ENCODE measurements at regions not wholly inside any gene's neighbourhood (a gene's known extent, or its start where the extent isn't known, plus 50 kb on each side); places are given as distances from the start of the nearest gene placed in this dataset.
"Not testable (repeated sequence)": the region's sequence is repeated elsewhere in the genome, so short reads cannot be mapped to it uniquely, and the experiment has no call there.

DNA sequence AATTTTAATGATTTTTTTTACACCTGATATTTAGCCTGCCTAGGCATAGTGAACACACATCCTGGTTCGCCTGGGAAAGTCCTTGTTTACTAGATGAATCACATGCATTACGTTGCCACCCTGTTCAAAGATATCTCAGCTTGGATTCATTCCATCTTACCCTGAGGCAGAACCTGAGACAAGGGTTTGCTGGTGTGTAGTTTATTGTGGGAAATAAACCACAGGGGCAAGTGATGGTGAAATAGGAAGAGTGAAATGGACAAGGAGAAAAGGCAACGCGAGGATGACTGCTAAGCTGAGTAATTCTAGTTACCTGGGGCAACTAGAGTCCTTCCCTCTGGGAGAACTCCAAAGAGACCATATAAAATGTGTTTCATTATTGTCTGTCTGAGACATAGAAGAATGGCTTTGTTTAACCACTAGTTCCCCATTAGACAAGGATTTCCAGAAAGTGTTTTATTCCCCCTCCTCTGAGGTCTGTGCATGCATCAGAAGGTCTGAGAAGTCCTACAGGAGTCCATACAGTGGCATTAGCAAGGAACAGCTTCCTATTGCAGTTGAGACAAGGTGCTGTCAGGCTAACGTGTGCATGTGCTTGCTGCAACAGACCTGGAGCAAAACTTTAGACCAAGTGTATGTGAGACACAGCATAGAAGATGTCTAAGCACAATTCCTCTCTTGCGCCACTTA lies 797.3 kb upstream of the FRG1 start:
- no peak overlapping the region for H3K4me3 ChIP-seq (ENCODE audit: low read depth, poor library complexity, severe bottlenecking)
- intact Hi-C loops (cut with DNase I; ENCODE audit: low total_unique reads): no loop called here
- no peak for DNase-seq (ENCODE audit: low spot score in 2 of 2)
- 47 to 58% methylated on average over 6 of the region's 6 CpGs for WGBS, 2 donors
- TF ChIP-seq, protein P1, sequence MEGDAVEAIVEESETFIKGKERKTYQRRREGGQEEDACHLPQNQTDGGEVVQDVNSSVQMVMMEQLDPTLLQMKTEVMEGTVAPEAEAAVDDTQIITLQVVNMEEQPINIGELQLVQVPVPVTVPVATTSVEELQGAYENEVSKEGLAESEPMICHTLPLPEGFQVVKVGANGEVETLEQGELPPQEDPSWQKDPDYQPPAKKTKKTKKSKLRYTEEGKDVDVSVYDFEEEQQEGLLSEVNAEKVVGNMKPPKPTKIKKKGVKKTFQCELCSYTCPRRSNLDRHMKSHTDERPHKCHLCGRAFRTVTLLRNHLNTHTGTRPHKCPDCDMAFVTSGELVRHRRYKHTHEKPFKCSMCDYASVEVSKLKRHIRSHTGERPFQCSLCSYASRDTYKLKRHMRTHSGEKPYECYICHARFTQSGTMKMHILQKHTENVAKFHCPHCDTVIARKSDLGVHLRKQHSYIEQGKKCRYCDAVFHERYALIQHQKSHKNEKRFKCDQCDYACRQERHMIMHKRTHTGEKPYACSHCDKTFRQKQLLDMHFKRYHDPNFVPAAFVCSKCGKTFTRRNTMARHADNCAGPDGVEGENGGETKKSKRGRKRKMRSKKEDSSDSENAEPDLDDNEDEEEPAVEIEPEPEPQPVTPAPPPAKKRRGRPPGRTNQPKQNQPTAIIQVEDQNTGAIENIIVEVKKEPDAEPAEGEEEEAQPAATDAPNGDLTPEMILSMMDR (IDR thresholded peaks at IDR 0.05): no peak
- TF ChIP-seq POLR2A (IDR thresholded peaks at IDR 0.05): no peak

DNA sequence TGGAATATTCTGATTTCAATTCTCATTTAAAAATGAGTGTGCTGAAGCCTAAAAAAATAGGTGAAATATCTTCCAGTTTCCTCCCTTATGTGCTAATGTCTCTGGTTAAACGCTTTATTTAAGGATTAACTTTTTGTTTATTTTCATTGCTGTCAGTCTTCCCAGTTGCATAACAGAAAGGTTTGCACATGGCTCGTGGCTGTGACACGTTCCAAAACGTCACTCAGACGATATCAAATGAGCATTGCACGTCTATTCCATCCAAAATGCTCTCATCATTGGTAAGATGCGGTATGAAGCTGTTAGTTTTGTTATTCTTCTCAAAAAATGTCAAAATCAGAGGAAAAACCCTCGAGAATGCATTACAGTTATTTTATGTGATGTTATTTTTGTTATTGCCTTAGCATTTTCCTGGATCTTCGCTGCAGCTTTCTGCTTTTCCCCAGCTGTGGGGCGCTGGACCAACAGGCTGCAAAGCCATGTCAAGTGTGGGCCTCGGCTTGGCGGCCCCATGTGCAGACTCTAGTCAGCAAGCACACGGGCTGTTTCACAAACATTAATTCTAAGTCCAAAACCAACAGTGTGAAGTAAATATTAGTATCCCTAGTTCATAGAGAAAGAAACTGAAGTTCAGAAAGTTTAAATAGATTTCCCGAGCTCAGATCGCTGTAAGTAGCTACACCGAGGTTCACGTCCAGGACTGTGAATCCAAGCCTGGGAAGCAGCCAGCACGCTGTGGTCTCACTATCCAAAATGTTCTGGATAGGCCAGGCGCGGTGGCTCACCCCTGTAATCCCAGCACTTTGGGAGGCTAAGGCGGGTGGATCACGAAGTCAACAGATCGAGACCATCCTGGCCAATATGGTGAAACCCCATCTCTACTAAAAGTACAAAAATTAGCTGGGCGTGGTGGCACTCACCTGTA lies 793.4 kb upstream of the FRG1 start:
- intact Hi-C loops (cut with DNase I; ENCODE audit: low total_unique reads): no loop called here
- no peak overlapping the region for H3K4me3 ChIP-seq (ENCODE audit: low read depth, poor library complexity, severe bottlenecking)
- TF ChIP-seq, protein P1 (IDR thresholded peaks at IDR 0.05): no peak
- TF ChIP-seq POLR2A (IDR thresholded peaks at IDR 0.05): no peak
- 81 to 84% methylated on average over 24 of the region's 24 CpGs for WGBS, 2 donors
- DNase-seq (ENCODE audit: low spot score in 2 of 2): no peak

DNA sequence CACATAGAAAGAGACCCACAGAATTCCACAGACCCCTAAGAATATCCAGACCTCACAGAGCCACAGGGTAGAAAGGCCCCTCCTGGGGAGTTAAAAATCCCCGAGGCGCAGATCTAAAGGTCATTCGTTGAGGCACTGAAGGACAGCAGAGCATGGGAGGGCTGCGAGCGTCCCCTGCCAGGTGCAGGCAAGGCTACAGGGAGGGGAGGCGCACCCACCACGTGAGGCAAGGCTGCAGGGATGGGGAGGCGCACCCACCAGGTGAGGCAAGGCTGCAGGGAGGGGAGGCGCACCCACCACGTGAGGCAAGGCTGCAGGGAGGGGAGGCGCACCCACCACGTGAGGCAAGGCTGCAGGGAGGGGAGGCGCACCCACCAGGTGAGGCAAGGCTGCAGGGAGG lies 785.6 kb upstream of the FRG1 start:
- intact Hi-C loops (cut with DNase I; ENCODE audit: low total_unique reads); DNase-seq (ENCODE audit: low spot score in 2 of 2); H3K4me3 ChIP-seq (ENCODE audit: low read depth, poor library complexity, severe bottlenecking): not testable (repeated sequence)
- WGBS, 2 donors: 83 to 92% methylated on average over 7 to 13 of the region's 13 CpGs

DNA sequence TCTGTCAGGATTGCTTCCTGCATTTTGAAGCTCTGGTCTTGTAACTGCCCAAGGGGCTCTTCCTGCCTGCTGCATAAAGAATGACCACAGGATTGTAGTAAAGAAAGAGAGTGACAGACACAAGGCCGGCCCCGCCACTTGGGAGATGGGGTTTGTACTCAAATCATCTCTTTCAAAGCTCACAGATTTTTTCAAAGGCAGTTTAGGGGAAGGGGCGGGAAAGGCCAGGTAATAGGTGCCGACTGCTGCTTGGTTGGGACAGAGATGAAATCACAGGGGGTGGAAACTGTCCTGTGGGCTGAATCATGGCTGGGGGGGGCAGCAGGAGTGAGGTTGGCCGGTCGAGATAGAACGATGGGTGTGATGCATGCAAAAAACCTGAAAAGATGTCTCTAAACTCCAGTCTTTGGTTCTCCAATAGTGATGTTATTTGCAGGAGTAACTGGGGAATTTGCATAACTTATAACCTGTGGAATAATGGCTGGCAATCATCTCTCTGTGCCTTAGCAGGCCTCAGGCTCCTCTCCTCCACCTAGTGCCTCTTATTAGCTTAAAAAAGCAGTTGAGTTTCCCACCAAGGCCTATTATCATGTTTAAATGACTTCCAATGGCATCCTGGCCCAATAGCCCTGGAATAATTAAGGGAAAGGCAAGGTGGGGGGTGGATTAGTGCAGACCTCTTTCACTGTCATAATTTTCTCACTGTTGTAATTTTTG lies 778.4 kb upstream of the FRG1 start:
- 51 to 59% methylated on average over 7 of the region's 7 CpGs for WGBS, 2 donors
- DNase-seq (ENCODE audit: low spot score in 2 of 2): no peak
- no peak overlapping the region for H3K4me3 ChIP-seq (ENCODE audit: low read depth, poor library complexity, severe bottlenecking)
- intact Hi-C loops (cut with DNase I; ENCODE audit: low total_unique reads): no loop called here
- no peak for TF ChIP-seq POLR2A (IDR thresholded peaks at IDR 0.05)
- TF ChIP-seq, protein P1 (IDR thresholded peaks at IDR 0.05): no peak

DNA sequence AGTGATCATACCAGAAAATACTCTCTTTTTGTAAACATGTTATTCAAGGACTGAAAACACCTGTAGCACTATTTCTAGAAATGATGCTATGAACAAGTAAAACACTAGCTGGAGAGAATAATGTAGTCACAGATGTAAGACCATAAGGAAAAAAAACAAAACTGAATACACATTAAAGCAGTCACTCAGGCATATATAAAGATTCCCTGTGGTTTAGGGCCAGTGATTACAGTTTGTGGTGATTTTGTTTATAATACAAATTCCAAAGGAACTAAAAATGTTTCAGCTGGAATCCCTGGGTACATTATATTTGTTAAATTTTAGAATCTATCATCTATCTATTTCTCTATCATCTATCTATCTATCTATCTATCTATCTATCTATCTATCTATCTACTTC lies 777.8 kb upstream of the FRG1 start:
- intact Hi-C loops (cut with DNase I; ENCODE audit: low total_unique reads): no loop called here
- H3K4me3 ChIP-seq (ENCODE audit: low read depth, poor library complexity, severe bottlenecking): no peak overlapping the region
- TF ChIP-seq, protein P1 (IDR thresholded peaks at IDR 0.05): no peak
- no peak for TF ChIP-seq POLR2A (IDR thresholded peaks at IDR 0.05)
- DNase-seq (ENCODE audit: low spot score in 2 of 2): no peak

DNA sequence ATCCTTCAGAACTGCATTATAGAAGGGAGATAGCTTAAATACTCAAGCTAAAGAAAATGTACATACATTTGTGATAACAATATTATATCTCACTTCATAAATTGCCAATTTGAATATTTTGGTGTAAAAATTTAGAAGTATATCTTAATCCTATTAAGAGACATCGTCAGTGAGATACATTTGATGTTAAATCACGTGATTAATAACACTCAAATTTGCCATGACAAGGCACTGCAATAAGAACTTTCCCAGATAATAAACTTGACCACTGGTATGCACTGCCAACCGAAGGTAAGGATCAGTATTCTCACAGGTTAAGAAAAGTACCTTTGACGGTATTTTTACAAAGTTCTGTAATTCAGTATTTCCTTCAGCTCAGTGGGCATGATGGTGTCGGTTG lies 764.7 kb upstream of the FRG1 start:
- intact Hi-C loops (cut with DNase I; ENCODE audit: low total_unique reads): no loop called here
- no peak for DNase-seq (ENCODE audit: low spot score in 2 of 2)
- TF ChIP-seq, protein P1 (IDR thresholded peaks at IDR 0.05): no peak
- no peak for TF ChIP-seq POLR2A (IDR thresholded peaks at IDR 0.05)
- no peak overlapping the region for H3K4me3 ChIP-seq (ENCODE audit: low read depth, poor library complexity, severe bottlenecking)
- WGBS, 2 donors: 83 to 86% methylated on average over 5 of the region's 5 CpGs

All from lower leg skin (tissue), 4 donors.